Neural crest cell (in vitro differentiated cells): ENCODE measurements at regions not wholly inside any gene's neighbourhood (a gene's known extent, or its start where the extent isn't known, plus 50 kb on each side); places are given as distances from the start of the nearest gene placed in this dataset.

Source experiments
- DNase-seq: peaks from one replicate; pipeline ENCODE4 v3.0.0; 2021; ENCODE audit warnings: low read depth, mixed read lengths, low spot score
- H3K27ac Mint-ChIP-seq: one replicate; pipeline ENCODE4 v1.8.0; 2021; ENCODE audit warnings: mild to moderate bottlenecking, mixed read lengths; ENCODE audit not compliant: unreplicated experiment
- H3K27me3 Mint-ChIP-seq: 2 replicates; pipeline ENCODE4 v1.8.0; 2021; ENCODE audit warnings: low read depth, mild to moderate bottlenecking, mixed read lengths
- H3K36me3 Mint-ChIP-seq: 2 replicates; pipeline ENCODE4 v1.8.0; 2021; ENCODE audit warnings: low read depth, mild to moderate bottlenecking, mixed read lengths
- H3K4me1 Mint-ChIP-seq: 2 replicates; pipeline ENCODE4 v1.8.0; 2021; ENCODE audit warnings: mixed read lengths
- H3K4me3 Mint-ChIP-seq: one replicate; pipeline ENCODE4 v1.8.0; 2021; ENCODE audit warnings: mild to moderate bottlenecking, mixed read lengths
- H3K9me3 Mint-ChIP-seq: 2 replicates; pipeline ENCODE4 v1.8.0; 2021; ENCODE audit warnings: mixed read lengths
- TF ChIP-seq, protein P1 (sequence below): fragments of 200-600 bp; sonication (generic); conservative IDR thresholded peaks from 2 replicates; pipeline ENCODE4 v1.5.0; 2021; ENCODE audit warnings: antibody characterized with exemption, mild to moderate bottlenecking

DNA sequence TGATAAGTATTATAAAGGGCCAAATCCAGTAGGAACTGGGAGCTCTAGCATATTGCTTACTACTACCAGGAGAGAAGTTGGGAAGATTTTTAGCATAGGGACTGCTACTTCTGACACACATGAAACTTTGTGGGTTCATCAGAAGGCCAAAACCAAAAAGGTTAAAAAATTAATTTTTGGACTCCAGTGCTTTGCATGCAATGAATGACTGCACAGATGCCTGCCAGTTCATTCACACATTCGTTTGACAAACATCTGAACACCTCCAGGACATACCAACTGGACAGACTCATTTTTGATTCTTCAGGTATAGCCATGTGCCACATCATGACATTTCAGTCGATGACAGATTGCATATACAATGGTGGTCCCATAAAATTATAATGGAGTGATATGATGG, 79.8 kb downstream of the MID1IP1 start:
- no peaks in the 10 kb centered on the region for H3K27me3 Mint-ChIP-seq
- DNase-seq = no peak
- H3K36me3 Mint-ChIP-seq = no peaks in the 10 kb centered on the region
- TF ChIP-seq, protein P1, sequence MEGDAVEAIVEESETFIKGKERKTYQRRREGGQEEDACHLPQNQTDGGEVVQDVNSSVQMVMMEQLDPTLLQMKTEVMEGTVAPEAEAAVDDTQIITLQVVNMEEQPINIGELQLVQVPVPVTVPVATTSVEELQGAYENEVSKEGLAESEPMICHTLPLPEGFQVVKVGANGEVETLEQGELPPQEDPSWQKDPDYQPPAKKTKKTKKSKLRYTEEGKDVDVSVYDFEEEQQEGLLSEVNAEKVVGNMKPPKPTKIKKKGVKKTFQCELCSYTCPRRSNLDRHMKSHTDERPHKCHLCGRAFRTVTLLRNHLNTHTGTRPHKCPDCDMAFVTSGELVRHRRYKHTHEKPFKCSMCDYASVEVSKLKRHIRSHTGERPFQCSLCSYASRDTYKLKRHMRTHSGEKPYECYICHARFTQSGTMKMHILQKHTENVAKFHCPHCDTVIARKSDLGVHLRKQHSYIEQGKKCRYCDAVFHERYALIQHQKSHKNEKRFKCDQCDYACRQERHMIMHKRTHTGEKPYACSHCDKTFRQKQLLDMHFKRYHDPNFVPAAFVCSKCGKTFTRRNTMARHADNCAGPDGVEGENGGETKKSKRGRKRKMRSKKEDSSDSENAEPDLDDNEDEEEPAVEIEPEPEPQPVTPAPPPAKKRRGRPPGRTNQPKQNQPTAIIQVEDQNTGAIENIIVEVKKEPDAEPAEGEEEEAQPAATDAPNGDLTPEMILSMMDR = no peak
- peaks cover 7% of the 10 kb centered on the region for H3K9me3 Mint-ChIP-seq
- H3K27ac Mint-ChIP-seq = no peak overlapping the region
- H3K4me3 Mint-ChIP-seq = no peak overlapping the region
- H3K4me1 Mint-ChIP-seq = no peaks in the 10 kb centered on the region

- Mint-ChIP-seq H3K27me3 (no peaks in the 10 kb centered on the region), H3K4me1 (no peaks in the 10 kb centered on the region), H3K9me3 (peaks cover 7% of the 10 kb centered on the region), H3K4me3 (no peak overlapping the region), H3K27ac (no peak overlapping the region), H3K36me3 (no peaks in the 10 kb centered on the region)
- TF ChIP-seq, protein P1 = no peak
- no peak for DNase-seq
These were observed 80.5 kb downstream of the MID1IP1 start for GRCh38 chrX:38881727-38882126.

- no peaks in the 10 kb centered on the region for H3K27me3 Mint-ChIP-seq
- no peak for DNase-seq
- H3K4me1 Mint-ChIP-seq = no peaks in the 10 kb centered on the region
- no peaks in the 10 kb centered on the region for H3K36me3 Mint-ChIP-seq
- H3K9me3 Mint-ChIP-seq = peaks cover 4% of the 10 kb centered on the region
- no peak overlapping the region for H3K4me3 Mint-ChIP-seq
- TF ChIP-seq, protein P1 = no peak
- no peak overlapping the region for H3K27ac Mint-ChIP-seq
These were observed 81.8 kb downstream of the MID1IP1 start for GRCh38 chrX:38882894-38883626.

DNA sequence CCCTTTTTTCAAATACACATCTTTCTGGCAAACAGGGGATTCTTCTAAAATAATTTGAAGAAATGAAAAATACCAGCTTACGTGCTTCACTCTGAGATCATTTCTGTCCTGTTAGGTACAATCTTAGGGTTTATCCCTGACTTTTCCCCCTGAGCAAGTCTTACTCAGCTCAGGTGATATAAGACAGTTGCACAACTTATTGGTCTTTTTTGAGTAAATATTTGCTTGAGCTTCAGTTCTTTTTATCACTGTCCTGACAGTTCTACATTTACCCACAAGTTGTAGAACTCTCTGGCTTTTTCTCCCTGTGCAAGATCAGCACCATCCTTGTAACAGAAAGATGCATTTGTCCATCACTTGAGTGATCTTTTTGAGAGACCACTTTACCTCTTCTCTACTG, 84.9 kb downstream of the MID1IP1 start:
- no peak for DNase-seq
- TF ChIP-seq, protein P1 = no peak
- Mint-ChIP-seq H3K9me3 (peaks cover 8% of the 10 kb centered on the region), H3K27me3 (no peaks in the 10 kb centered on the region), H3K4me3 (no peak overlapping the region), H3K36me3 (peaks cover 3% of the 10 kb centered on the region), H3K27ac (no peak overlapping the region), H3K4me1 (no peaks in the 10 kb centered on the region)

- peaks cover 3% of the 10 kb centered on the region for H3K36me3 Mint-ChIP-seq
- H3K27ac Mint-ChIP-seq = no peak overlapping the region
- H3K4me1 Mint-ChIP-seq = peaks cover 9% of the 10 kb centered on the region
- peaks cover 10% of the 10 kb centered on the region for H3K9me3 Mint-ChIP-seq
- H3K27me3 Mint-ChIP-seq = no peaks in the 10 kb centered on the region
- DNase-seq = no peak
- TF ChIP-seq, protein P1 = no peak
- H3K4me3 Mint-ChIP-seq = no peak overlapping the region
These were observed 86.0 kb downstream of the MID1IP1 start for GRCh38 chrX:38887222-38887621.
